Suprapubic skin (tissue), 4 donors: ENCODE measurements at regions not wholly inside any gene's neighbourhood (a gene's known extent, or its start where the extent isn't known, plus 50 kb on each side); places are given as distances from the start of the nearest gene placed in this dataset.

Experiments used
- CTCF ChIP-seq, 2 donors: fragments of 200-600 bp in 1 of 2; fragments of 450-650 bp in 1 of 2; sonication (generic) in 1 of 2; IDR thresholded peaks; one replicate each; pipeline ENCODE4 v1.5.1; 2016 to 2019; ENCODE audit warnings: antibody characterized with exemption in 2 of 2, mild to moderate bottlenecking in 1 of 2, moderate library complexity in 1 of 2
- POLR2A ChIP-seq, 2 donors: fragments of 450-650 bp; IDR thresholded peaks; one replicate each; pipeline ENCODE4 v1.6.1; 2017; ENCODE audit warnings: antibody characterized with exemption in 2 of 2, mild to moderate bottlenecking in 2 of 2, moderate library complexity in 2 of 2
- POLR2AphosphoS5 ChIP-seq, 3 donors: sonication (generic); formaldehyde crosslinking; IDR thresholded peaks; one replicate each; pipeline ENCODE4 v1.6.1; 2017; ENCODE audit warnings: antibody characterized with exemption in 3 of 3

- TF ChIP-seq POLR2A (IDR thresholded peaks at IDR 0.05) (no peak), POLR2AphosphoS5 (IDR thresholded peaks at IDR 0.05) (no peak), CTCF (IDR thresholded peaks at IDR 0.05) (no peak)
Measured at GRCh38 chr6:152904678-152905077, 78.2 kb downstream of the FBXO5 start.
